ENCODE measurements at regions not wholly inside any gene's neighbourhood (a gene's known extent, or its start where the extent isn't known, plus 50 kb on each side); places are given as distances from the start of the nearest gene placed in this dataset.
"Not testable (repeated sequence)": the region's sequence is repeated elsewhere in the genome, so short reads cannot be mapped to it uniquely, and the experiment has no call there.

GRCh38 chr14:55838529-55839052 is 258.6 kb downstream of the KTN1 start:
- Histone ChIP-seq H3K27ac (no peak overlapping the region), H3K9me3 (no peaks in the 10 kb centered on the region), H3K4me1 (ENCODE audit: control insufficient read depth in 1 of 2, low read depth in 2 of 2) (no peaks in the 10 kb centered on the region), H3K36me3 (no peaks in the 10 kb centered on the region), H3K4me3 (no peak overlapping the region), H3K27me3 (replicated peaks; ENCODE audit: insufficient read depth) (no peaks in the 10 kb centered on the region)
- TF ChIP-seq, protein P1, sequence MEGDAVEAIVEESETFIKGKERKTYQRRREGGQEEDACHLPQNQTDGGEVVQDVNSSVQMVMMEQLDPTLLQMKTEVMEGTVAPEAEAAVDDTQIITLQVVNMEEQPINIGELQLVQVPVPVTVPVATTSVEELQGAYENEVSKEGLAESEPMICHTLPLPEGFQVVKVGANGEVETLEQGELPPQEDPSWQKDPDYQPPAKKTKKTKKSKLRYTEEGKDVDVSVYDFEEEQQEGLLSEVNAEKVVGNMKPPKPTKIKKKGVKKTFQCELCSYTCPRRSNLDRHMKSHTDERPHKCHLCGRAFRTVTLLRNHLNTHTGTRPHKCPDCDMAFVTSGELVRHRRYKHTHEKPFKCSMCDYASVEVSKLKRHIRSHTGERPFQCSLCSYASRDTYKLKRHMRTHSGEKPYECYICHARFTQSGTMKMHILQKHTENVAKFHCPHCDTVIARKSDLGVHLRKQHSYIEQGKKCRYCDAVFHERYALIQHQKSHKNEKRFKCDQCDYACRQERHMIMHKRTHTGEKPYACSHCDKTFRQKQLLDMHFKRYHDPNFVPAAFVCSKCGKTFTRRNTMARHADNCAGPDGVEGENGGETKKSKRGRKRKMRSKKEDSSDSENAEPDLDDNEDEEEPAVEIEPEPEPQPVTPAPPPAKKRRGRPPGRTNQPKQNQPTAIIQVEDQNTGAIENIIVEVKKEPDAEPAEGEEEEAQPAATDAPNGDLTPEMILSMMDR (IDR thresholded peaks at IDR 0.05), result no peak
- ATAC-seq (ENCODE audit: insufficient number of reproducible peaks, low FRiP score, low read depth) (no peak), DNase-seq (ENCODE audit: low spot score) (no peak)

GRCh38 chr14:55839301-55839947 is 259.4 kb downstream of the KTN1 start:
- H3K36me3 ChIP-seq; ATAC-seq (ENCODE audit: insufficient number of reproducible peaks, low FRiP score, low read depth); H3K27ac ChIP-seq; H3K4me3 ChIP-seq; H3K9me3 ChIP-seq; H3K4me1 ChIP-seq (ENCODE audit: control insufficient read depth in 1 of 2, low read depth in 2 of 2); H3K27me3 ChIP-seq (replicated peaks; ENCODE audit: insufficient read depth); DNase-seq (ENCODE audit: low spot score): not testable (repeated sequence)

GRCh38 chr14:55840821-55841220 is 260.8 kb downstream of the KTN1 start:
- H3K9me3 ChIP-seq, result no peaks in the 10 kb centered on the region
- no peaks in the 10 kb centered on the region for H3K27me3 ChIP-seq (replicated peaks; ENCODE audit: insufficient read depth)
- DNase-seq (ENCODE audit: low spot score) (no peak), ATAC-seq (ENCODE audit: insufficient number of reproducible peaks, low FRiP score, low read depth) (no peak)
- no peak overlapping the region for H3K4me3 ChIP-seq
- H3K36me3 ChIP-seq, result no peaks in the 10 kb centered on the region
- TF ChIP-seq, protein P1 (IDR thresholded peaks at IDR 0.05), result no peak
- no peaks in the 10 kb centered on the region for H3K4me1 ChIP-seq (ENCODE audit: control insufficient read depth in 1 of 2, low read depth in 2 of 2)
- no peak overlapping the region for H3K27ac ChIP-seq

DNA sequence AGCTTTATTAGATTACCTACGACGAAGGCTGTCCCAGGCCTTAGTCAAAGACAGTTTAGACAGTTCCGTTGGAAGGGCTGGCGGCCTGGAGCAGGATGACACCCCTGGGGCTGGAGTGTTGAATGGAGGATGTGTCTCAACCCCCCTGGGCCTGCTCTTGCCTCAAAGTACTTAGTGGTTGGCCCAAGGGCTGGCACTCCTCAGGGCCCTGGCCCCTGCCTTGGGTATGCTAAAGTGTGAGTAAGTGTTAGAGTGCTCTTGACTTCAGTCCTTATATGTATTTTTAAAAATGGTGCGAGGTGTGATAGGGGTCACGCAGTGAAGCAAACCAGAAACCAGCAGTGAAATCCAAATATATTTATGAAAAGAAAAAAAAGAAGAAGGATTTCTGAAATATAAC is 261.6 kb downstream of the KTN1 start:
- Histone ChIP-seq H3K4me3 (no peak overlapping the region), H3K9me3 (no peaks in the 10 kb centered on the region), H3K36me3 (no peaks in the 10 kb centered on the region), H3K27ac (no peak overlapping the region), H3K27me3 (replicated peaks; ENCODE audit: insufficient read depth) (no peaks in the 10 kb centered on the region), H3K4me1 (ENCODE audit: control insufficient read depth in 1 of 2, low read depth in 2 of 2) (no peaks in the 10 kb centered on the region)
- TF ChIP-seq, protein P1 (IDR thresholded peaks at IDR 0.05), result no peak
- ATAC-seq (ENCODE audit: insufficient number of reproducible peaks, low FRiP score, low read depth) (no peak), DNase-seq (ENCODE audit: low spot score) (no peak)

GRCh38 chr14:55843718-55844403 is 263.9 kb downstream of the KTN1 start:
- no peak for DNase-seq (ENCODE audit: low spot score)
- no peak overlapping the region for H3K4me3 ChIP-seq
- H3K27me3 ChIP-seq (replicated peaks; ENCODE audit: insufficient read depth), result no peaks in the 10 kb centered on the region
- peaks cover 7 to 11% of the 10 kb centered on the region in 2 donors for H3K4me1 ChIP-seq (ENCODE audit: control insufficient read depth in 1 of 2, low read depth in 2 of 2)
- H3K36me3 ChIP-seq, result no peaks in the 10 kb centered on the region
- no peaks in the 10 kb centered on the region for H3K9me3 ChIP-seq
- TF ChIP-seq, protein P1 (IDR thresholded peaks at IDR 0.05), result no peak
- no peak for ATAC-seq (ENCODE audit: insufficient number of reproducible peaks, low FRiP score, low read depth)
- H3K27ac ChIP-seq, result no peak overlapping the region
